ENCODE measurements at regions not wholly inside any gene's neighbourhood (a gene's known extent, or its start where the extent isn't known, plus 50 kb on each side); places are given as distances from the start of the nearest gene placed in this dataset.

GRCh38 chr5:133664422-133664821, 52.1 kb upstream of the FSTL4 start:
- no peak for TF ChIP-seq CTCF (conservative IDR thresholded peaks at IDR 0.05; ENCODE audit: low read depth, low read length)
- TF ChIP-seq EZH2 (IDR thresholded peaks at IDR 0.05; ENCODE audit: borderline replicate concordance, low read depth, low read length, poor library complexity, severe bottlenecking): no peak
